HUDEP-2 (cell line): ENCODE measurements at regions not wholly inside any gene's neighbourhood (a gene's known extent, or its start where the extent isn't known, plus 50 kb on each side); places are given as distances from the start of the nearest gene placed in this dataset.

Source experiments
- DNase-seq, 76 experiments: peaks; one replicate each; lab custom pipeline; 2025; ENCODE audit not compliant: unreplicated experiment in 76 of 76; lab: John Stamatoyannopoulos, UW

GRCh38 chr14:84807673-84808072, 722.3 kb upstream of the FLRT2 start:
- no peak for DNase-seq

DNA sequence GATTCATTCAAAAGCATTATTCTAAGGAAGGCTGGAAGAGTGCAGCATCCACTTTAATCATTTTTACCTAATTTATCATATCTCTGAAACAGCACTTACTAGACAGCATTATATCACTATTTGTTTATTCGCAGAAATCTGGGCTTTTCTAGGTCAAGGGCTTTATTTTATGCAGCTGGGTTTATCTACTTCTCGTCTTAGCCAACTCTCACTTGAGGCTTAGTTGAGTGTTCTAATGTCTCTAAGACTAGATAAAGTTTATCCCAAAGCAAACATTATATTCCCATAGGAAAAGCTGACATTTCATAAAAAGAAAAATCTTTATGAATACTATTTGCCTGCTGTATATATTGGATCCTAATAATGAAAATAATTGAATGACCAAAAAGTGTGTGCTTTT, 720.8 kb upstream of the FLRT2 start:
- no peak for DNase-seq

DNA sequence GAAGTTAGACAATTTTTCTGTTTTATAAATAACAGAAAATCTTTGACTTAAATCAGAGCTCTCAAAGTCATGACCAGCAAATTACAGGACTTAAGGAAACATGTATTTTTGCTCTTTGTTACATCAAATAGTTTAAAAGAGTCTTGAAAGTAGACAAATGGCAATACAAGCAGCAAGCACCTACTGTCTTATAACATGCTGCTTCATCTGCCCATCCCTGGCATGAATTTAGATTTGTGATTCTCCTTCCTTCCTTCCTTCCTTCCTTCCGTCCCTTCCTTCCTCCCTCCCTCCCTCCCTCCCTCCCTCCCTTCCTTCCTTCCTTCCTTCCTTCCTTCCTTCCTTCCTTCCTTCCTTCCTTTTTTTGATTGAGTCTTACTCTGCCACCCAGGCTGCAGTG, 715.6 kb upstream of the FLRT2 start:
- DNase-seq, result no peak

- DNase-seq, result no peak
These were observed 710.4 kb upstream of the FLRT2 start for GRCh38 chr14:84819528-84819927.

GRCh38 chr14:84825481-84826251, 704.3 kb upstream of the FLRT2 start:
- no peak for DNase-seq

- no peak for DNase-seq
These were observed 703.6 kb upstream of the FLRT2 start for GRCh38 chr14:84826294-84826693.

DNA sequence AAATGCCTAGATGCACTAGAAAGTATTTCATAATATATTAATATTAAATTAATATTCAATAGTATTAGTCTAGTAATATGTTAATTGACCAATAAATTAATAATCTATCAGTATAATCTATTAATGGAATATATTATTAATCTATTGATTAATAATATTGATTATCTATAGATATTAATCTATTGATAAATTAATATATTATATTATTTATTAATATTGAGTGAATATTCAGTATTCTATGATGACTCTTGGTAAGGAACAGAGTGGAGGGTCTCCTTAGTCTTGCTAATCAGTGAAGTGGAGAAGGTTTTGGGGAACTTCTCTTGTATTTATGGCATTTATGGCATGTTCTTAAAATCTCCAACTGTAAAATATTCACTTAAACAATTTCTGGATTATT, 679.3 kb upstream of the FLRT2 start:
- DNase-seq, result no peak

- DNase-seq, result no peak
These were observed 673.0 kb upstream of the FLRT2 start for GRCh38 chr14:84856751-84857534.

GRCh38 chr14:84857571-84857970, 672.4 kb upstream of the FLRT2 start:
- no peak for DNase-seq

DNA sequence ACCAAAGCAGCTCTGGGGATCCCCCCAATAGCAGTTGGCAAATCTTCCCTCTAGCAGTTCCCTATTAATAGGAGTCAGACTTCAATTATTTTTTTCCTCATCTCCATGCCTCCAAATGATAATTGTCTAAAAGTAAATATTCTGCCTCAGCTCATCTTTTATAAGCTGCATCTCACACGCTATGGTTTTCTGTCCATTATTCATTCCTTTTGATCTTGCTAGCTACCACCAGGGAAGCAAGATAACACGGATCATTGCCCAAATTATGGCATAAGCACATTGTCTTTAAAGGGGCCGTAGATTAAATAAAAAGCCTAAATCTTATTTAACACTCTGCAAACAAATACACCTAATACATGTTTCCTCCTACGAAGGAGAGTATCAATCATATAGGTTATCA, 670.8 kb upstream of the FLRT2 start:
- DNase-seq, result no peak

- no peak for DNase-seq
These were observed 665.2 kb upstream of the FLRT2 start for GRCh38 chr14:84864548-84865271.

DNA sequence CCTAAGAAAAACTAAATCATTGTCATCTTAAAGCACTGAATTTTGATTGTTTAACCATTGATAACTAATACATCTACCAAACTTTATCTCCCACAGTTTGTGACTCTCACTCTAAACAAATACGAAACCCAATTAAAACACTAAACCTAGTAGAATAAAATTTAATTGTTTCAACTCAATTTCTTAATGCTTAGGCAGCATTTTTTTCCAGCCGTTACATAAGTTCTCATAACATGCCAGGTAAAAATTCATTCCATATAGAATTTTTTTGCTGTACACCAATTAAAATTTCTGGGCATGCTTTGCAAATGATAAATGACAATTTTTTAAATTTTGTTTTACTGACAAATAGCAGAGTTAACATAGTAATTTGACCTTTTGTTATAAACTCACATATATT, 658.2 kb upstream of the FLRT2 start:
- DNase-seq, result no peak

- DNase-seq, result no peak
These were observed 655.5 kb upstream of the FLRT2 start for GRCh38 chr14:84874436-84874835.

GRCh38 chr14:84877061-84877460, 652.9 kb upstream of the FLRT2 start:
- DNase-seq, result no peak

DNA sequence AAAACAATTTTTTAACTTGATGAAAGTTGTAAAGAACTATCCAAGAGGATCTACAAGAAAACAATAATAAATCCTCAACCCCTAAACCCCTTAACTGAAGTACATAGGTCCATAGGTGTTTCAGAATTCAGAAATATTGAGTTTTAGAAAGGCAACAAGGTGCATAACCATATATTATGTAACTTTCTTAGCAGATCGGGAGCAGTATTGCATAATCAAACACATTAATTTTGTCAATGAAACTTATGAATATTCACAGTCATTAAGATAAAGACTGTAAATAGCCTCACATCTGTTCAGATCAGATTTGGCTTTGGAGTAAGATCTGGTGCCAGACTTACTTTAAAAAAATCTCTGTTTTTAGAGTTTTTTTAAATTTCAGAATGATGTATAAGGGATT, 647.1 kb upstream of the FLRT2 start:
- no peak for DNase-seq

DNA sequence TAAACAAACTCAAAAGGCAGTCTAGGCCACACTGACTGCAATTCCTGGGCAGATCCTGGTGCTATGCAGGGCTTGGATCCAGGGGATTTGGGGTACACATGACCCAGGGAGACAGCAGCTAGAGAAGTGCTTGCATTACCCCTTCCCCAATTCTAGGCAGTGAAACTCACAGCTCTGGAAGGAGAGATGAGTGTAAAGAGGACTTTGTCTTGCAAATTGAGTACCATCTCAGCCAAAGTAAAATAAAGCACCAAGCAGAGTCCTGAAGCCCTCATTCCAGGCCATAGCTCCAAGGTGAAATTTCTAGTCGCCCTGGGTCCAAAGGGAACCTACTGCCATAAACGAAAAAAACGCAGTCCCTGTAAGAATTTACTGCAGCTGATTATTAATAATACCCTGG, 644.9 kb upstream of the FLRT2 start:
- DNase-seq, result no peak

- no peak for DNase-seq
These were observed 638.5 kb upstream of the FLRT2 start for GRCh38 chr14:84891404-84891803.

- DNase-seq, result no peak
These were observed 635.7 kb upstream of the FLRT2 start for GRCh38 chr14:84894254-84894653.

DNA sequence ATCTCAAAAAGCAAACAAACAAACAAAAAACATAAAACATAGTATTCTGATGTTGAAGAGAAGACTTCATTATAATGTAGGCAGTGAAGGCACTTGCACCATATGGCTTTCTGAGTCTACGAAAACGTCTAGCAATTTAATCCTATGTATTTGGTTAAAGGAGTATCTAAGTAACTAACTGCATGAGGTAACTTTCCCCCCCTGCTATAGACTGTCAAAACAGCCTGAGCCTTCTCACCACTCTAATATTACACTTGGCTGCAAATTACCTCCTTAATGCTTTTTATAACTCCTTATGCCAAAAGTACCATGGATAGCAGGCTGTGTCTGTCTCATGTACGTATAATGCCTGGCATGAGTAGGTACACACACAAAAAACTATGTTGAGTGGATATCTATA, 607.6 kb upstream of the FLRT2 start:
- DNase-seq, result no peak

- DNase-seq, result no peak
These were observed 603.3 kb upstream of the FLRT2 start for GRCh38 chr14:84926656-84927055.

GRCh38 chr14:84927096-84927827, 602.7 kb upstream of the FLRT2 start:
- DNase-seq, result no peak
